SKM-1 (cell line): ENCODE measurements at regions not wholly inside any gene's neighbourhood (a gene's known extent, or its start where the extent isn't known, plus 50 kb on each side); places are given as distances from the start of the nearest gene placed in this dataset.
"Not testable (repeated sequence)": the region's sequence is repeated elsewhere in the genome, so short reads cannot be mapped to it uniquely, and the experiment has no call there.

ENCODE experiments used
- DNase-seq: peaks from one replicate; lab custom pipeline; 2025; ENCODE audit not compliant: unreplicated experiment; lab: John Stamatoyannopoulos, UW

- DNase-seq: no peak
These were observed 143.2 kb upstream of the ITGA6 start for GRCh38 chr2:172284209-172284608.

GRCh38 chr2:172285010-172285621 is 142.3 kb upstream of the ITGA6 start:
- no peak for DNase-seq

GRCh38 chr2:172285760-172286159 is 141.6 kb upstream of the ITGA6 start:
- no peak for DNase-seq

- no peak for DNase-seq
These were observed 140.2 kb upstream of the ITGA6 start for GRCh38 chr2:172287190-172287589.

- no peak for DNase-seq
These were observed 139.6 kb upstream of the ITGA6 start for GRCh38 chr2:172287605-172288315.

DNA sequence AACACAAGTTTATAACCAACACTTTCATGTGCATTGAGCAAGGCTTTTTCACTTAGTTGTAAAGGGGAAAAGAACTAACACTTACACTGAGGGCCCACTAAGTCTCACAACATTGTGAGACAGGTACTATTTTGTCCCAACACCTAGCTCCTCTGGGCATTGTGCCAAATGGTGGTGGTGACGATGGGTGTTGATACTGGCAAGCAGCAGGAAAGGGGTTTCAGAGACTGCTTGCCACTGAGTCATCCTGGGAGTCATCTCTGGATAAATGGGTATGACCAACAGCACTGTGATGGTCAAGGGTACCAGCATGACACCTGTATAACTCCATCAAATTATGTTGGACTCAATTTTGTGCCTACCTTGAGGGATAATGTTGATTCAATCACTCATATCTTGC is 138.8 kb upstream of the ITGA6 start:
- no peak for DNase-seq

GRCh38 chr2:172293952-172294351 is 133.4 kb upstream of the ITGA6 start:
- DNase-seq: no peak

DNA sequence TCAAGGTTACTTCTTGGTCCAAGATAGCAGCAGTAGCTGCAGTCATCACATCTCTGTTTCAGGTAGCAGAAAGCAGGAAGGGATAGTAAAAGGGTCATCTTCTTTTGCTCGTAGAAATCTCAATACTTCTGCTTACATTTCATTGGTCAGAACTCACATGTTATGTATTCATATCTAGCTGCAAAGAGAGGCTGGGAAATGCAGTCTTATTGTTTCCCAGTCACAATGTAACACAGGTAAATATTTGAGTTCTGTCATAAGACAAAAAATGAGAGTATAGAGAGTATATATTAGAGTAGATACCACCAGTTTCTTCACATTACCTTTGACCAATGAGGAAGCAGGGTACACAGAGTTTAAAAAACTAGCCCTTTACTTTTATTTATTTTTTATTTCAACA is 132.4 kb upstream of the ITGA6 start:
- no peak for DNase-seq

DNA sequence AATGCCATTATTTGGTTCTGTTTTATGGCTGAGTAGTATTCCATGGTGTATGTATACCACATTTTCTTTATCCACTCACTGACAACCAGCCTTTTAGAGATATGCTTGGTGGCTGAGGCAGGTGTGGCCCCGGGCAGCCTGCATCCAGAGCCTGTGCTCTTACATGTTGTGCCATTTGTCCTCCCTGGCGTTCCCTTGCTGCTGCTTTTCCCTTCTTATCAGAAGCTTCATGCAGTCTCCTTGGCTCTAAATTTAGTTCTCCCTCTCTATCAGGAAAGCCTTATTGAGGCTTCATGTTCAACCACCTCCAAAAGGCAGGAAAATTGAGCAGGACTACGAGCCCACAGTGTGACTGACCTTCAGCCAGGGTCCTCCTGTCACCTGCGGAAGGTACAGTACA is 131.7 kb upstream of the ITGA6 start:
- DNase-seq: no peak

DNA sequence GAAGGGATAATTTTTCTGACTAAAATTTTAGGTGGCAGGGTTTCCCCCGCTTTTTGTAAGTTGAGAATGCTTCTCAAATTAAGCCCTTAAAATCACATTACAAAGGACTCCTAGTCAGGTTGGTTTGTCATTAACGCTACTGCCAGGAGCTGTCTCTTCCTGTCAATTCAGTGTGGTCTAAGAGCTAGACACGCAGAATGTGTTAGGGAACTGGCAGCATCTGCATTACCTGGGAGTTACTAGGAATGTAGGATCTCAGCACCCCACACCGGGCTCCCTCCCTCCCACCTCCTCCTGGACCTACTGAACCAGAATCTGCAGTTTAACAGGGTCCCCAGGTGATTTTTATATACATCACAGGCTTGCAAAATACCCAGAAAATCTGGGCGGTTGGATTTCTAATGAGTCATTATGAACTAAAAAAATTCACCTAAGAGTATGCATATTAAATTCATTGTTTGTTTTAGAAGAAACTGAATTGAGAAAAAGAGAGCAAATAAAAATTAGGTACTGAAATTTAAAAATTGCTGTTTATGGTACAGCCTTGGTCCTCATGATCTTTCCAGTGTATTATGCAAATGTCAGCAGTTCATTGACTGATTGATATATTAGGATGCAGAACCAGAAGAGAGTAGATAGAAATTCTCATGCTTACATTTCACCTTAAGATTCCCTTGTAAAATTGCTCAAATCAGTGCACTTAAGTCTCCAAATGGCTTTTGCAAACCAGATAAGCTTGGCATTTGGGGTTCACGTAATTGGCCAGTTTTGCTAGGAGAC is 130.9 kb upstream of the ITGA6 start:
- no peak for DNase-seq

DNA sequence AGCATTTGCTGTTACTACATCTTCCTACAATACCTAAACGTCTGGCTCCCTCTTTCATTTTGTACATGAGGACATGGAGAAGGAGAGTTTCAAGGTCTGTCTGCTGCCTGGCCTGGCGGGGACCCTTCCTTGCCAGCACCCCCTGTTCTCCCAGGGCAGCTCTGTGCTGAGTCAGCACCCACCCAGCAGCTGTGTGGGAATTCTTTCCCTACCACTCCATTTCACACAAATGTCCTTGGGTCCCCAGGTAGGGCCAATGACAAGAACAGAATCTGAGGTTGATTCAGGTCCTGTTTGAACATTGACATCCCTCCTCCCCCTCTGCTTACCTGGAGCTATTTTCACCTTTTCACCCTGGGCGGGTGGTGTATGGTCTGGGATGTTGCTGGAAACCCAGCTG is 129.9 kb upstream of the ITGA6 start:
- DNase-seq: no peak

DNA sequence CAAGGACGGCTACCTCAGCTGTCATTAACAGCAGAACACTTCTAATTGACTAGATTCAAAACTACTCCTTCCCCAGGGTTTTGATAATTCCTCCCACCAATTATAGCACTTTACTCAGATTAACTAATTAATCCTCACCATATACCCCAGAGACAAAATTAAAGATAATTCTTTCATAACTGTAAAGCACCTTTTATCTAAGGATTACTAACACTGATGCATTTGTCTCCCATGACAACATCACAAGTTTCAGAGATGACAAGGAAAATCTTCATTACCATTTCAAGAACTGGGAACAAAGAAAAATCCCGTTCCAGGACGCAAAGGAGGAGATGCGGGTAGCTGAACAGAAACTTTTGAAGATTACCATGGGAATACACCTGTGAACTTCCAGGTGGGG is 129.4 kb upstream of the ITGA6 start:
- no peak for DNase-seq

- no peak for DNase-seq
These were observed 127.6 kb upstream of the ITGA6 start for GRCh38 chr2:172299741-172300140.

GRCh38 chr2:172300851-172301250 is 126.5 kb upstream of the ITGA6 start:
- DNase-seq: no peak

DNA sequence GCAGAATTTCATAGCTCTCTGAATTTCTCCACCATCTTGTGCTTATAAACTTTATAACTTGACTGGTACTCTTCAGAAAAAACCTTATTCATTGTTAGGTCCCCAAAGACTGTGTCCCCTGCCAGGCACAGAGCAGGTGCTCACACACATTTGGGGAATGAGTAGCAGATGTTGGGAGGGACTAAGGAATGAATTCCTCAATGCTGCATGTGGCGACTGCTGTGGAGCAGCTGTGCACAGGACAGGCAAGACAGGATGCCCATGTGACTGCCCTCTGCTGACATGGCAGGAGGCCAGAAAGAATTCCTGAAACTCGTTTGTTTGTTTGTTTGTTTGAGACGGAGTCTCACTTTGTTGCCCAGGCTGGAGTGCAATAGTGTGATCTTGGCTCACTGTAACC is 122.3 kb upstream of the ITGA6 start:
- DNase-seq: no peak

- DNase-seq: no peak
These were observed 119.6 kb upstream of the ITGA6 start for GRCh38 chr2:172307800-172308199.

- DNase-seq: no peak
These were observed 119.0 kb upstream of the ITGA6 start for GRCh38 chr2:172308253-172308935.

DNA sequence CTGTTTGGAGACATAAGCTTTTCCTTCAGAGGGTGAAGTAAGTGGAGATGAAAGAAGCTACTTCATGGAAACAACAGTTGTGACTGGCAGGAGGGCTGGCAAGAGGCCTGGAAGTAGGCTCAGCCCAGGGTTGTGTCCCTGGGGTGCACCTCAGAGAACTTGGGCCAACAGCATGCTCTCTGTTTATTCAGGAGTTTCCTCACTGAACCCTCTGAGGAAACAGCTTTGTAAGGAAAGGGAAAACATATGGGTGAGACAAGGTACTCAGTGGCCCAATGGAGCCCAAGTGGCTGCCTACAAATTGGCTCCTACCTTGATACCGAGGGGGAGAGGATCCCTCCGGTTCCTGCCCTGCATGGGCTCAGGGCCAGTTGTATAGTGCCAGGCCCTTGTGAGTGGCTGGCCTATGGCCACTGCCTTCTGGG is 115.5 kb upstream of the ITGA6 start:
- DNase-seq: no peak

DNA sequence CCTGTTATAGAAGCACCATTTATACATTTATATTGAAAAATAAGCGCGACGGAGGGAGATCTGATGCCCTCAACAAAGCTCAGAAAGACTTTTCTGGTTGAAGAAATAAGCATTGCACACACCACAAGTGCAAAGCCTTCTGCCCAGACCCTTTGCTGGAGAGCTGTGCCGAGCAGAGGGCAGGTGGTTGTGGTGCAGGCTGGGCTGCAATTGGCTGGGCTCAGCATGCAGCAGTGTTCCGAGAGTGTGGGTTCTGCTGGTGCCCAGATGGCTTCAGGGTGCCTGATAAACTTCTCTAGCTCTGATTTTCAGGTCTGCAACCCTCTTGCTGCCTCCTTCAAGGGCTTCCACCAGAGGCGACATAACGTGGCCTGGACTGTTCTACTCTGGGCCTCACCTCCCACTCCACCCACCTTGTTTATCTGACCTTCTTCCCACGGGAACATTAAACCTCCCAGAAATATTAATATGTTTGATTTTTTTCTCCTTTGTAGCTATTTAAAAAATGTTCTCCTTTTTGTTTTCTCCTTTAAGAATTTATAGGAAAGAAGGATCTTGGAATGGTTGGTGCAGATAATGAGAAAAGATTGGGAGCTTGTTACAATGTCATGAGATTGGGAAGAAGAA is 113.6 kb upstream of the ITGA6 start:
- no peak for DNase-seq

GRCh38 chr2:172315070-172315469 is 112.3 kb upstream of the ITGA6 start:
- not testable (repeated sequence) for DNase-seq

- no peak for DNase-seq
These were observed 105.3 kb upstream of the ITGA6 start for GRCh38 chr2:172322049-172322448.
